H1 (cell line): ENCODE measurements at regions not wholly inside any gene's neighbourhood (a gene's known extent, or its start where the extent isn't known, plus 50 kb on each side); places are given as distances from the start of the nearest gene placed in this dataset.

Experiments
- BCL11A ChIP-seq, 2 experiments: IDR thresholded peaks; one replicate each; pipeline ENCODE4 v1.6.1; 2011; ENCODE audit warnings: low read depth in 2 of 2, low read length in 2 of 2, mild to moderate bottlenecking in 2 of 2
- CTCF ChIP-seq, 3 experiments: IDR thresholded peaks; 1 replicate in 2 of 3; 2 replicates in 1 of 3; pipeline versions ENCODE4 v1.5.1 to v1.6.1; 2011; ENCODE audit warnings: low read length in 3 of 3, mild to moderate bottlenecking in 3 of 3, inconsistent platforms in 2 of 3, low read depth in 1 of 3, moderate library complexity in 1 of 3; ENCODE audit not compliant: insufficient read depth in 1 of 3; ENCODE audit errors: control extremely low read depth in 1 of 3
- EP300 ChIP-seq, 2 experiments: IDR thresholded peaks; 1 replicate in 1 of 2; 2 replicates in 1 of 2; pipeline ENCODE4 v1.6.1; 2011 to 2012; ENCODE audit warnings: low read depth in 2 of 2, low read length in 2 of 2, mild to moderate bottlenecking in 2 of 2, borderline replicate concordance in 1 of 2, inconsistent platforms in 1 of 2, moderate library complexity in 1 of 2
- EZH2 ChIP-seq: fragments of 200-600 bp; sonication (generic); IDR thresholded peaks from 2 replicates; pipeline ENCODE4 v1.7.1; 2012; ENCODE audit warnings: low read depth, mild to moderate bottlenecking, moderate library complexity, low read length, inconsistent platforms; ENCODE audit not compliant: severe bottlenecking
- GTF2F1 ChIP-seq: IDR thresholded peaks from 2 replicates; pipeline ENCODE4 v1.6.1; 2012; ENCODE audit warnings: low read depth, low read length, improper control_type of control experiment, borderline replicate concordance
- KDM5A ChIP-seq: fragments of 200-600 bp; IDR thresholded peaks from 2 replicates; pipeline ENCODE4 v1.7.1; 2012; ENCODE audit warnings: mild to moderate bottlenecking, low read length, inconsistent platforms, mixed read lengths
- MAX ChIP-seq: IDR thresholded peaks from 2 replicates; pipeline ENCODE4 v1.6.1; 2012; ENCODE audit warnings: inconsistent platforms
- POLR2A ChIP-seq, 2 experiments: IDR thresholded peaks; 1 replicate in 1 of 2; 2 replicates in 1 of 2; pipeline ENCODE4 v1.6.1; 2011; ENCODE audit warnings: low read depth in 2 of 2, low read length in 2 of 2, mild to moderate bottlenecking in 2 of 2; ENCODE audit errors: control extremely low read depth in 1 of 2
- POLR2AphosphoS5 ChIP-seq: IDR thresholded peaks from 2 replicates; pipeline ENCODE4 v1.6.1; 2011; ENCODE audit warnings: low read depth, low read length
- POU5F1 ChIP-seq: IDR thresholded peaks from 2 replicates; pipeline ENCODE4 v1.6.1; 2011; ENCODE audit warnings: low read depth, mild to moderate bottlenecking, low read length, moderate library complexity
- SP2 ChIP-seq: IDR thresholded peaks from 2 replicates; pipeline ENCODE4 v1.6.1; 2012; ENCODE audit warnings: mild to moderate bottlenecking, low read length, inconsistent platforms
- USF2 ChIP-seq: IDR thresholded peaks from 2 replicates; pipeline ENCODE4 v1.6.1; 2011; ENCODE audit warnings: low read length, improper control_type of control experiment

GRCh38 chr1:193309936-193310475 lies 123.6 kb upstream of the B3GALT2 start:
- TF ChIP-seq CTCF (IDR thresholded peaks at IDR 0.05; ENCODE audit: control extremely low read depth in 1 of 3, insufficient read depth in 1 of 3, low read depth in 1 of 3, low read length in 3 of 3) = no peak
- TF ChIP-seq POLR2A (IDR thresholded peaks at IDR 0.05; ENCODE audit: control extremely low read depth in 1 of 2, low read depth in 2 of 2, low read length in 2 of 2) = no peak
- TF ChIP-seq MAX = no peak
- no peak for TF ChIP-seq POLR2AphosphoS5
- no peak for TF ChIP-seq POU5F1
- TF ChIP-seq EP300 (IDR thresholded peaks at IDR 0.05; ENCODE audit: borderline replicate concordance in 1 of 2, low read depth in 2 of 2, low read length in 2 of 2) = no peak
- TF ChIP-seq USF2 = no peak
- TF ChIP-seq EZH2 = no peak
- no peak for TF ChIP-seq SP2
- no peak for TF ChIP-seq KDM5A
- no peak for TF ChIP-seq GTF2F1
- TF ChIP-seq BCL11A (IDR thresholded peaks at IDR 0.05; ENCODE audit: low read depth in 2 of 2, low read length in 2 of 2) = no peak
